PFSK-1 (cell line): ENCODE measurements at regions not wholly inside any gene's neighbourhood (a gene's known extent, or its start where the extent isn't known, plus 50 kb on each side); places are given as distances from the start of the nearest gene placed in this dataset.

Source experiments
- FOXP2 ChIP-seq: optimal IDR thresholded peaks from 2 replicates; pipeline ENCODE3; 2011; ENCODE audit warnings: borderline replicate concordance, control low read depth, inconsistent platforms; ENCODE audit not compliant: insufficient read depth; ENCODE audit errors: extremely low read length, extremely low read depth
- POLR2AphosphoS5 ChIP-seq: IDR thresholded peaks from 2 replicates; pipeline ENCODE4 v1.6.1; 2012; ENCODE audit warnings: low read depth, mild to moderate bottlenecking, control low read depth, low read length, moderate library complexity
- REST ChIP-seq, 2 experiments: IDR thresholded peaks; 2 replicates each; pipeline versions ENCODE4 v1.6.1 to v1.8.0; 2011 to 2012; ENCODE audit warnings: low read depth in 2 of 2, low read length in 2 of 2, control low read depth in 1 of 2, inconsistent platforms in 1 of 2, mild to moderate bottlenecking in 1 of 2, moderate library complexity in 1 of 2; ENCODE audit not compliant: insufficient read depth in 1 of 2
- SIN3A ChIP-seq: IDR thresholded peaks from 2 replicates; pipeline ENCODE4 v1.6.1; 2012; ENCODE audit warnings: mild to moderate bottlenecking, low read length, moderate library complexity, borderline replicate concordance; ENCODE audit not compliant: insufficient read depth
- TAF1 ChIP-seq: IDR thresholded peaks from 2 replicates; pipeline ENCODE4 v1.6.1; 2012; ENCODE audit warnings: low read length, control low read depth, borderline replicate concordance; ENCODE audit not compliant: insufficient read depth

- TF ChIP-seq POLR2AphosphoS5 (no peak), TAF1 (no peak), REST (IDR thresholded peaks at IDR 0.05; ENCODE audit: insufficient read depth in 1 of 2, low read depth in 2 of 2, low read length in 2 of 2) (no peak), SIN3A (no peak), FOXP2 (no peak)
Observed at GRCh38 chr2:128922154-128922553, 603.5 kb upstream of the HS6ST1 start.
